GM19238 (cell line): ENCODE measurements at regions not wholly inside any gene's neighbourhood (a gene's known extent, or its start where the extent isn't known, plus 50 kb on each side); places are given as distances from the start of the nearest gene placed in this dataset.
"Not testable (repeated sequence)": the region's sequence is repeated elsewhere in the genome, so short reads cannot be mapped to it uniquely, and the experiment has no call there.

ENCODE experiments used
- DNase-seq: peaks from one replicate; pipeline ENCODE4 v3.0.0; 2011; ENCODE audit warnings: low spot score; ENCODE audit not compliant: insufficient read length

- DNase-seq, result no peak
Observed at GRCh38 chr2:60251247-60251646, 302.2 kb downstream of the BCL11A start.

GRCh38 chr2:60249879-60250278, 303.6 kb downstream of the BCL11A start:
- no peak for DNase-seq

GRCh38 chr2:60247471-60247870, 306.0 kb downstream of the BCL11A start:
- DNase-seq, result no peak

- no peak for DNase-seq
Observed at GRCh38 chr2:60246583-60246982, 306.9 kb downstream of the BCL11A start.

- no peak for DNase-seq
Observed at GRCh38 chr2:60234274-60234986, 319.0 kb downstream of the BCL11A start.

- no peak for DNase-seq
Observed at GRCh38 chr2:60230596-60230995, 322.9 kb downstream of the BCL11A start.

GRCh38 chr2:60230037-60230436, 323.4 kb downstream of the BCL11A start:
- DNase-seq, result no peak

GRCh38 chr2:60226943-60227342, 326.5 kb downstream of the BCL11A start:
- no peak for DNase-seq

GRCh38 chr2:60226191-60226590, 327.3 kb downstream of the BCL11A start:
- no peak for DNase-seq

- no peak for DNase-seq
Observed at GRCh38 chr2:60223859-60224258, 329.6 kb downstream of the BCL11A start.

- DNase-seq, result no peak
Observed at GRCh38 chr2:60221098-60221497, 332.4 kb downstream of the BCL11A start.

GRCh38 chr2:60219536-60219935, 333.9 kb downstream of the BCL11A start:
- no peak for DNase-seq

GRCh38 chr2:60216452-60216995, 336.9 kb downstream of the BCL11A start:
- no peak for DNase-seq

- no peak for DNase-seq
Observed at GRCh38 chr2:60215386-60215901, 338.0 kb downstream of the BCL11A start.

GRCh38 chr2:60214626-60214875, 338.9 kb downstream of the BCL11A start:
- DNase-seq, result no peak

GRCh38 chr2:60213865-60214625, 339.4 kb downstream of the BCL11A start:
- no peak for DNase-seq

- DNase-seq, result no peak
Observed at GRCh38 chr2:60212181-60212945, 341.1 kb downstream of the BCL11A start.

- DNase-seq, result not testable (repeated sequence)
Observed at GRCh38 chr2:60189006-60189405, 364.4 kb downstream of the BCL11A start.

- no peak for DNase-seq
Observed at GRCh38 chr2:60175290-60175689, 378.2 kb downstream of the BCL11A start.

- DNase-seq, result no peak
Observed at GRCh38 chr2:60174146-60174545, 379.3 kb downstream of the BCL11A start.

GRCh38 chr2:60172801-60173200, 380.7 kb downstream of the BCL11A start:
- no peak for DNase-seq

GRCh38 chr2:60170272-60170671, 383.2 kb downstream of the BCL11A start:
- no peak for DNase-seq
